SU-DHL-6 (cell line): ENCODE measurements at regions not wholly inside any gene's neighbourhood (a gene's known extent, or its start where the extent isn't known, plus 50 kb on each side); places are given as distances from the start of the nearest gene placed in this dataset.
"Not testable (repeated sequence)": the region's sequence is repeated elsewhere in the genome, so short reads cannot be mapped to it uniquely, and the experiment has no call there.

ENCODE experiments used
- H2AFZ ChIP-seq: fragments of 200-600 bp; sonication (generic); 2 replicates; pipeline ENCODE4 v1.6.1; 2014; ENCODE audit warnings: low read depth, mild to moderate bottlenecking, moderate library complexity, mixed read lengths, antibody characterized with exemption, low read length; ENCODE audit not compliant: severe bottlenecking
- H3F3A ChIP-seq: fragments of 200-600 bp; shearing (Covaris generic); 2 replicates; pipeline ENCODE4 v1.6.0; 2016; ENCODE audit warnings: antibody characterized with exemption, mild to moderate bottlenecking; ENCODE audit not compliant: insufficient read depth
- H3K27ac ChIP-seq: fragments of 200-600 bp; sonication (generic); 2 replicates; pipeline ENCODE4 v1.5.1; 2016; ENCODE audit warnings: low read depth, mild to moderate bottlenecking, low read length, moderate library complexity, mixed read lengths
- H3K27me3 ChIP-seq: fragments of 200-600 bp; sonication (generic), shearing (Covaris generic); 2 replicates; pipeline ENCODE4 v1.6.0; 2014; ENCODE audit warnings: mild to moderate bottlenecking, low read length
- H3K36me3 ChIP-seq: fragments of 200-600 bp; sonication (generic); 2 replicates; pipeline ENCODE4 v1.6.1; 2014; ENCODE audit warnings: mild to moderate bottlenecking, low read length, mixed read lengths
- H3K4me2 ChIP-seq: fragments of 300-600, 200-600 bp; shearing (Covaris generic), sonication (generic); 2 replicates; pipeline ENCODE4 v1.6.0; 2014; ENCODE audit warnings: low read length, low read depth, mild to moderate bottlenecking; ENCODE audit not compliant: poor library complexity, severe bottlenecking
- H3K4me3 ChIP-seq: fragments of 200-600 bp; sonication (generic); 2 replicates; pipeline ENCODE4 v1.5.1; 2014; ENCODE audit warnings: antibody characterized with exemption, low read length, mild to moderate bottlenecking, mixed read lengths; ENCODE audit not compliant: insufficient read depth, poor library complexity, severe bottlenecking
- H3K79me2 ChIP-seq: fragments of 200-600 bp; sonication (generic); 2 replicates; pipeline ENCODE4 v1.6.1; 2014; ENCODE audit warnings: mild to moderate bottlenecking, low read length, moderate library complexity; ENCODE audit not compliant: insufficient read depth
- H3K9ac ChIP-seq: fragments of 200-600 bp; sonication (generic); 2 replicates; pipeline ENCODE4 v1.7.0; 2014; ENCODE audit warnings: mild to moderate bottlenecking, low read length
- H3K9me2 ChIP-seq: fragments of 200-600 bp; sonication (generic); replicated peaks from 2 replicates; pipeline ENCODE4 v1.6.1; 2014; ENCODE audit warnings: low read length; ENCODE audit not compliant: insufficient read depth
- H3K9me3 ChIP-seq: fragments of 200-600 bp; sonication (generic); 2 replicates; pipeline ENCODE4 v1.6.1; 2014; ENCODE audit warnings: low read length, mixed read lengths; ENCODE audit not compliant: insufficient read depth
- H4K20me1 ChIP-seq: fragments of 200-600 bp; sonication (generic); 2 replicates; pipeline ENCODE4 v1.6.1; 2014; ENCODE audit warnings: low read depth, mild to moderate bottlenecking, antibody characterized with exemption, low read length, moderate library complexity, mixed read lengths
- CTCF ChIP-seq: fragments of 200-600 bp; sonication (generic); IDR thresholded peaks from one replicate; pipeline ENCODE4 v1.5.1; 2017; ENCODE audit warnings: antibody characterized with exemption, mild to moderate bottlenecking, low read length, moderate library complexity; ENCODE audit not compliant: insufficient read depth, poor library complexity, severe bottlenecking
- EZH2phosphoT487 ChIP-seq: fragments of 200-600 bp; sonication (generic), shearing (Covaris generic); conservative IDR thresholded peaks from 2 replicates; pipeline ENCODE4 v1.6.1; 2018; ENCODE audit warnings: mild to moderate bottlenecking, antibody characterized with exemption, low read length, moderate library complexity, mixed read lengths

GRCh38 chr15:25094066-25094465, 139.3 kb downstream of the SNRPN start:
- H3K36me3 ChIP-seq, result peaks cover 7% of the 10 kb centered on the region; the same call in 1 of the 2 replicates
- no peaks in the 10 kb centered on the region for H3K79me2 ChIP-seq
- H3K27ac ChIP-seq, result no peak overlapping the region
- H3K4me3 ChIP-seq, result no peak overlapping the region
- no peaks in the 10 kb centered on the region for H3K9me3 ChIP-seq
- no peaks in the 10 kb centered on the region for H3K9me2 ChIP-seq
- TF ChIP-seq EZH2phosphoT487 (no peak), CTCF (no peak)
- no peaks in the 10 kb centered on the region for H3K27me3 ChIP-seq
- H3F3A ChIP-seq, result no peaks in the 10 kb centered on the region
- H2AFZ ChIP-seq, result no peak overlapping the region
- H3K9ac ChIP-seq, result no peak overlapping the region
- no peaks in the 10 kb centered on the region for H4K20me1 ChIP-seq
- no peak overlapping the region for H3K4me2 ChIP-seq

GRCh38 chr15:25094519-25094918, 139.7 kb downstream of the SNRPN start:
- Histone ChIP-seq H4K20me1 (no peaks in the 10 kb centered on the region), H3K27ac (no peak overlapping the region), H3K79me2 (no peaks in the 10 kb centered on the region), H2AFZ (no peak overlapping the region), H3K9me3 (no peaks in the 10 kb centered on the region), H3K27me3 (no peaks in the 10 kb centered on the region), H3F3A (no peaks in the 10 kb centered on the region), H3K4me3 (no peak overlapping the region), H3K4me2 (no peak overlapping the region), H3K9me2 (no peaks in the 10 kb centered on the region), H3K9ac (no peak overlapping the region), H3K36me3 (peaks cover 7% of the 10 kb centered on the region; the same call in 1 of the 2 replicates)
- TF ChIP-seq EZH2phosphoT487, result no peak
- no peak for TF ChIP-seq CTCF

- Histone ChIP-seq H3K27me3 (no peaks in the 10 kb centered on the region), H3K9me2 (no peaks in the 10 kb centered on the region), H4K20me1 (no peaks in the 10 kb centered on the region), H3K36me3 (peaks cover 7% of the 10 kb centered on the region; the same call in 1 of the 2 replicates), H3K27ac (no peak overlapping the region), H3K4me2 (no peak overlapping the region), H3K4me3 (no peak overlapping the region), H2AFZ (no peak overlapping the region), H3K9ac (no peak overlapping the region), H3K79me2 (no peaks in the 10 kb centered on the region), H3K9me3 (no peaks in the 10 kb centered on the region), H3F3A (no peaks in the 10 kb centered on the region)
- TF ChIP-seq CTCF (no peak), EZH2phosphoT487 (no peak)
These were observed 140.4 kb downstream of the SNRPN start for GRCh38 chr15:25095179-25095578.

GRCh38 chr15:25099966-25100365, 145.2 kb downstream of the SNRPN start:
- H3K36me3 ChIP-seq, result peaks cover 17% of the 10 kb centered on the region; the same call in 1 of the 2 replicates
- H3K9me2 ChIP-seq, H3K27ac ChIP-seq, H4K20me1 ChIP-seq, H3K27me3 ChIP-seq, H3K4me3 ChIP-seq, H3K9me3 ChIP-seq, H3K4me2 ChIP-seq, H3K9ac ChIP-seq, H3F3A ChIP-seq, H3K79me2 ChIP-seq, H2AFZ ChIP-seq: not testable (repeated sequence)
